Activated T-cell treated with anti-CD3 and anti-CD28 coated beads, Interleukin-2, amount 50 U/mL, for 48 hours (primary cell): ENCODE measurements at regions not wholly inside any gene's neighbourhood (a gene's known extent, or its start where the extent isn't known, plus 50 kb on each side); places are given as distances from the start of the nearest gene placed in this dataset.

Experiments used
- DNase-seq, 2 experiments: peaks; one replicate each; pipeline ENCODE4 v3.0.0-alpha.2; 2020

GRCh38 chr2:3059141-3059925 lies 318.3 kb downstream of the EIPR1 start:
- no peak for DNase-seq

GRCh38 chr2:3054066-3054465 lies 323.6 kb downstream of the EIPR1 start:
- DNase-seq, result no peak

GRCh38 chr2:3051266-3051665 lies 326.4 kb downstream of the EIPR1 start:
- peak; percentile 31 to 35 for DNase-seq

GRCh38 chr2:3046170-3046865 lies 331.3 kb downstream of the EIPR1 start:
- DNase-seq, result no peak

GRCh38 chr2:3045318-3045921 lies 332.2 kb downstream of the EIPR1 start:
- no peak for DNase-seq

- no peak for DNase-seq
These were observed 332.9 kb downstream of the EIPR1 start for GRCh38 chr2:3044587-3045317.

- DNase-seq, result no peak
These were observed 333.9 kb downstream of the EIPR1 start for GRCh38 chr2:3043726-3044125.

GRCh38 chr2:3042601-3043585 lies 334.7 kb downstream of the EIPR1 start:
- no peak for DNase-seq

- DNase-seq, result no peak
These were observed 335.6 kb downstream of the EIPR1 start for GRCh38 chr2:3041841-3042600.

GRCh38 chr2:3041246-3041645 lies 336.4 kb downstream of the EIPR1 start:
- DNase-seq, result no peak

GRCh38 chr2:3040496-3041140 lies 337.0 kb downstream of the EIPR1 start:
- DNase-seq, result no peak

- DNase-seq, result no peak
These were observed 337.6 kb downstream of the EIPR1 start for GRCh38 chr2:3040066-3040428.

- DNase-seq, result peak in 1 of 2 experiments; percentile 4
These were observed 338.2 kb downstream of the EIPR1 start for GRCh38 chr2:3039188-3040065.

GRCh38 chr2:3038636-3039035 lies 339.0 kb downstream of the EIPR1 start:
- DNase-seq, result no peak

GRCh38 chr2:3037196-3038194 lies 340.1 kb downstream of the EIPR1 start:
- DNase-seq, result no peak

- DNase-seq, result no peak
These were observed 341.0 kb downstream of the EIPR1 start for GRCh38 chr2:3036432-3037125.

- no peak for DNase-seq
These were observed 342.1 kb downstream of the EIPR1 start for GRCh38 chr2:3035385-3036050.
